Raji (cell line): ENCODE measurements at regions not wholly inside any gene's neighbourhood (a gene's known extent, or its start where the extent isn't known, plus 50 kb on each side); places are given as distances from the start of the nearest gene placed in this dataset.

Experiments used
- POLR2A ChIP-seq: IDR thresholded peaks from 2 replicates; pipeline ENCODE4 v1.6.1; 2011; ENCODE audit warnings: low read depth, low read length, control low read depth; ENCODE audit not compliant: insufficient read depth

- TF ChIP-seq POLR2A: no peak
Measured at GRCh38 chr14:65249471-65250161, 147.3 kb upstream of the MAX start.

- no peak for TF ChIP-seq POLR2A
Measured at GRCh38 chr14:65250162-65250495, 147.8 kb upstream of the MAX start.

GRCh38 chr14:65251213-65251612 lies 148.9 kb upstream of the MAX start:
- TF ChIP-seq POLR2A: no peak

GRCh38 chr14:65252482-65253255 lies 150.4 kb upstream of the MAX start:
- TF ChIP-seq POLR2A: no peak

GRCh38 chr14:65255029-65255545 lies 152.8 kb upstream of the MAX start:
- no peak for TF ChIP-seq POLR2A

- TF ChIP-seq POLR2A: no peak
Measured at GRCh38 chr14:65255583-65256461, 153.5 kb upstream of the MAX start.

- TF ChIP-seq POLR2A: no peak
Measured at GRCh38 chr14:65256714-65257113, 154.4 kb upstream of the MAX start.

GRCh38 chr14:65257425-65257824 lies 155.1 kb upstream of the FUT8 start:
- no peak for TF ChIP-seq POLR2A

GRCh38 chr14:65258391-65258790 lies 154.1 kb upstream of the FUT8 start:
- no peak for TF ChIP-seq POLR2A

- TF ChIP-seq POLR2A: no peak
Measured at GRCh38 chr14:65259000-65259399, 153.5 kb upstream of the FUT8 start.

- TF ChIP-seq POLR2A: no peak
Measured at GRCh38 chr14:65260786-65261185, 151.7 kb upstream of the FUT8 start.

- no peak for TF ChIP-seq POLR2A
Measured at GRCh38 chr14:65261425-65261920, 151.1 kb upstream of the FUT8 start.

GRCh38 chr14:65261946-65262345 lies 150.6 kb upstream of the FUT8 start:
- no peak for TF ChIP-seq POLR2A

GRCh38 chr14:65263177-65263788 lies 149.2 kb upstream of the FUT8 start:
- no peak for TF ChIP-seq POLR2A

GRCh38 chr14:65267856-65268255 lies 144.7 kb upstream of the FUT8 start:
- no peak for TF ChIP-seq POLR2A
